Keratinocyte (primary cell): ENCODE measurements at regions not wholly inside any gene's neighbourhood (a gene's known extent, or its start where the extent isn't known, plus 50 kb on each side); places are given as distances from the start of the nearest gene placed in this dataset.

Experiments
- DNase-seq: peaks from one replicate; pipeline ENCODE4 v3.0.0-alpha.2; 2011; ENCODE audit warnings: low read depth, missing footprints, low spot score
- FAIRE-seq: peaks from 2 replicates; lab custom pipeline; 2011; peaks lifted over from hg19 to GRCh38; lab: Jason Lieb, UNC
- H2AFZ ChIP-seq: 2 replicates; pipeline ENCODE4 v1.6.0; 2012; ENCODE audit warnings: low read length, control low read depth, inconsistent platforms; ENCODE audit not compliant: control insufficient read depth
- H3K27ac ChIP-seq: 2 replicates; pipeline ENCODE4 v1.5.1; 2011; ENCODE audit warnings: low read length; ENCODE audit not compliant: control insufficient read depth, insufficient read depth
- H3K27me3 ChIP-seq: 3 replicates; pipeline ENCODE4 v1.6.0; 2011; ENCODE audit warnings: low read length; ENCODE audit not compliant: control insufficient read depth, insufficient read depth; ENCODE audit errors: extremely low read depth
- H3K36me3 ChIP-seq, 2 experiments: 2 replicates in 1 of 2; 3 replicates in 1 of 2; pipeline ENCODE4 v1.5.1; 2011; ENCODE audit warnings: low read length in 2 of 2, mild to moderate bottlenecking in 1 of 2; ENCODE audit not compliant: control insufficient read depth in 2 of 2, insufficient read depth in 2 of 2; ENCODE audit errors: extremely low read depth in 1 of 2
- H3K4me1 ChIP-seq: 3 replicates; pipeline ENCODE4 v1.5.1; 2011; ENCODE audit warnings: low read length; ENCODE audit not compliant: control insufficient read depth, insufficient read depth; ENCODE audit errors: extremely low read depth
- H3K4me2 ChIP-seq: 3 replicates; pipeline ENCODE4 v1.6.0; 2011; ENCODE audit warnings: low read depth, low read length; ENCODE audit not compliant: control insufficient read depth, insufficient read depth; ENCODE audit errors: extremely low read depth
- H3K4me3 ChIP-seq, 3 experiments: fragments of 200-600 bp in 1 of 3; sonication (generic) in 1 of 3; 2 replicates in 2 of 3; 3 replicates in 1 of 3; pipeline ENCODE4 v1.5.1; 2011 to 2016; ENCODE audit warnings: low read length in 3 of 3, mild to moderate bottlenecking in 3 of 3, control low read depth in 2 of 3, inconsistent platforms in 1 of 3, low read depth in 1 of 3, mixed read lengths in 1 of 3, mixed run types in 1 of 3, moderate library complexity in 1 of 3; ENCODE audit not compliant: control insufficient read depth in 2 of 3, insufficient read depth in 2 of 3; ENCODE audit errors: extremely low read depth in 1 of 3
- H3K79me2 ChIP-seq: 2 replicates; pipeline ENCODE4 v1.6.0; 2012; ENCODE audit warnings: low read length; ENCODE audit not compliant: control insufficient read depth, insufficient read depth
- H3K9ac ChIP-seq: 3 replicates; pipeline ENCODE4 v1.6.0; 2011; ENCODE audit warnings: low read length; ENCODE audit not compliant: control insufficient read depth, insufficient read depth; ENCODE audit errors: extremely low read depth
- H3K9me1 ChIP-seq: 3 replicates; pipeline ENCODE4 v1.6.0; 2011; ENCODE audit warnings: low read length; ENCODE audit not compliant: control insufficient read depth, insufficient read depth; ENCODE audit errors: extremely low read depth
- H3K9me3 ChIP-seq: 2 replicates; pipeline ENCODE4 v1.5.1; 2012; ENCODE audit warnings: low read depth, low read length; ENCODE audit not compliant: control insufficient read depth
- H4K20me1 ChIP-seq: 3 replicates; pipeline ENCODE4 v1.6.0; 2011; ENCODE audit warnings: low read length; ENCODE audit not compliant: control insufficient read depth, insufficient read depth; ENCODE audit errors: extremely low read depth
- EZH2 ChIP-seq: IDR thresholded peaks from one replicate; pipeline ENCODE4 v1.6.1; 2012; ENCODE audit warnings: inconsistent platforms, mild to moderate bottlenecking, low read length, moderate library complexity
- dilution Hi-C: fragments of 300-500 bp; cut with MboI; formaldehyde crosslinking; loops from one replicate; pipeline ENCODE4 v1.7.0; 2020; ENCODE audit warnings: low sequenced_read_pairs; ENCODE audit not compliant: extremely low pct_ligation_motif_present
- TF ChIP-seq, protein P1 (sequence below), 3 experiments: IDR thresholded peaks in 1 of 3; conservative IDR thresholded peaks in 1 of 3; optimal IDR thresholded peaks in 1 of 3; 2 replicates in 2 of 3; 3 replicates in 1 of 3; pipeline versions ENCODE3 to v1.5.1; 2011; ENCODE audit warnings: low read length in 3 of 3, mild to moderate bottlenecking in 3 of 3, moderate library complexity in 2 of 3, control low read depth in 1 of 3, inconsistent platforms in 1 of 3; ENCODE audit not compliant: insufficient read depth in 2 of 3; ENCODE audit errors: extremely low read depth in 1 of 3

DNA sequence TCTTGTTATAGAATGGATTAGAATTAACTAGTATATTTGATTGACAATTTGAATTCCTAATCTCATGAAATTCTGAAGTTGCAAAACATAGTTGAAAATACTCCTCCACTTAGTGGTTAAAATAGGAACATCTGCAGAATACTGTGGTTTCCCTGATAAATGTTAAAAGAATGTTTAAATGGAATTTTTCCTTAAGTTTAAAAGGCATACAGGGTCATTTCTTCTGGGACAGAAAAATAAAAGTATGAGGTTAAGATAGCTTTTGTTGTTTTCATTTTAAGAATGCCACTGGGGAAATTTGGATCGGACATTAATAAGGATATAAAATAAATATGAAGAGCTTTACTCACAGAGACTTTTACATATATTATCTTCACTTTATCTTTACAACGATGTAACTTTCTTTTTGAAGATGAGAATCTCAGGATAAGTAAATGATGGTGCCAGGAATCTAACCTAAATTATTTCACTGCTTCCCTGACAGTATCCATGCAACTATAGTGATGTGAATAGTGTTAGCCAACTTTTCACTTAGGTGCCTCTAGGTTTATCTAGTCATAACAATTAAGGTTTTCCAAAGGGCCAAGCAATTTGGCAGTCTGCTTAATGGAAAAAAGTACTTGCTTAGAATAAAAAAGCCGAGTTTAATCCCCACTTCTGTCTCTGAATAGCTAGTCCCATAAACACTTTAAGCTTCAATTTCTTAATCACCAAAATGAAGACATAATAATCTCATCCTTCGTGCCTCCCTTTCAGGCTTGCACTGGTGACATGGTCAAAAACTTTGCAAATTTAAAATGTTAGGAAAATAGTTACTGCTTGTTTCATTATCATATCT, 151.8 kb upstream of the STK17B start:
- Histone ChIP-seq H3K27me3 (no peaks in the 10 kb centered on the region), H3K9ac (no peak overlapping the region), H3K79me2 (no peaks in the 10 kb centered on the region), H3K36me3 (no peaks in the 10 kb centered on the region), H3K4me3 (no peak overlapping the region), H2AFZ (no peak overlapping the region), H4K20me1 (no peaks in the 10 kb centered on the region), H3K4me1 (no peaks in the 10 kb centered on the region), H3K9me3 (no peaks in the 10 kb centered on the region), H3K9me1 (no peaks in the 10 kb centered on the region), H3K4me2 (no peak overlapping the region), H3K27ac (no peak overlapping the region)
- no peak for TF ChIP-seq EZH2
- TF ChIP-seq, protein P1, sequence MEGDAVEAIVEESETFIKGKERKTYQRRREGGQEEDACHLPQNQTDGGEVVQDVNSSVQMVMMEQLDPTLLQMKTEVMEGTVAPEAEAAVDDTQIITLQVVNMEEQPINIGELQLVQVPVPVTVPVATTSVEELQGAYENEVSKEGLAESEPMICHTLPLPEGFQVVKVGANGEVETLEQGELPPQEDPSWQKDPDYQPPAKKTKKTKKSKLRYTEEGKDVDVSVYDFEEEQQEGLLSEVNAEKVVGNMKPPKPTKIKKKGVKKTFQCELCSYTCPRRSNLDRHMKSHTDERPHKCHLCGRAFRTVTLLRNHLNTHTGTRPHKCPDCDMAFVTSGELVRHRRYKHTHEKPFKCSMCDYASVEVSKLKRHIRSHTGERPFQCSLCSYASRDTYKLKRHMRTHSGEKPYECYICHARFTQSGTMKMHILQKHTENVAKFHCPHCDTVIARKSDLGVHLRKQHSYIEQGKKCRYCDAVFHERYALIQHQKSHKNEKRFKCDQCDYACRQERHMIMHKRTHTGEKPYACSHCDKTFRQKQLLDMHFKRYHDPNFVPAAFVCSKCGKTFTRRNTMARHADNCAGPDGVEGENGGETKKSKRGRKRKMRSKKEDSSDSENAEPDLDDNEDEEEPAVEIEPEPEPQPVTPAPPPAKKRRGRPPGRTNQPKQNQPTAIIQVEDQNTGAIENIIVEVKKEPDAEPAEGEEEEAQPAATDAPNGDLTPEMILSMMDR (optimal IDR thresholded peaks at IDR 0.05 in 1 of 3, IDR thresholded peaks at IDR 0.05 in 1 of 3, conservative IDR thresholded peaks at IDR 0.05 in 1 of 3; ENCODE audit: extremely low read depth in 1 of 3, insufficient read depth in 2 of 3, low read length in 3 of 3), result no peak
- dilution Hi-C loops, result no loop called here
- FAIRE-seq (no peak), DNase-seq (no peak)

DNA sequence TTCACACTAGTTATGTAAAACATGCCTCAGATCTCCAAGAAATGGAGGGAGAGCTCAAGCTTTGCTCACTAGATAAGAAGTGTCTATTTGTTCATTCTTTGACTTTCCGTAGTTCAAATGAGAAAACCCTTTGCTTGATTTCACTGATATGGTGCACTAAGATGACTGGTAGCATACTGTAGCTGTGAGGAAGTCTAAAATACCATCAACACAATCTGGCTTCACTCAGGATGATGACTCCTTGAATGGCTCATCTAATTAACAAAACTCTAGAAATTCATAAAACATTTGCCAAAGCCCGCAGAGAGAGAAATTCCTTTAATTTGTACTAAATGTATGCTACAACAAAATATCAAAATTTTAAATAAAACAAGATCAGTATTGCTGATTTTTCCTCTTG, 152.8 kb upstream of the STK17B start:
- H3K4me1 ChIP-seq, result no peaks in the 10 kb centered on the region
- no peaks in the 10 kb centered on the region for H3K27me3 ChIP-seq
- H4K20me1 ChIP-seq, result no peaks in the 10 kb centered on the region
- dilution Hi-C loops, result no loop called here
- H3K9me1 ChIP-seq, result no peaks in the 10 kb centered on the region
- H3K9ac ChIP-seq, result no peak overlapping the region
- H3K9me3 ChIP-seq, result no peaks in the 10 kb centered on the region
- DNase-seq, result no peak
- H3K4me3 ChIP-seq, result no peak overlapping the region
- no peak overlapping the region for H3K4me2 ChIP-seq
- FAIRE-seq, result no peak
- no peak overlapping the region for H3K27ac ChIP-seq
- H3K79me2 ChIP-seq, result no peaks in the 10 kb centered on the region
- no peaks in the 10 kb centered on the region for H3K36me3 ChIP-seq
- H2AFZ ChIP-seq, result no peak overlapping the region
- TF ChIP-seq, protein P1 (optimal IDR thresholded peaks at IDR 0.05 in 1 of 3, IDR thresholded peaks at IDR 0.05 in 1 of 3, conservative IDR thresholded peaks at IDR 0.05 in 1 of 3; ENCODE audit: extremely low read depth in 1 of 3, insufficient read depth in 2 of 3, low read length in 3 of 3), result no peak
- TF ChIP-seq EZH2, result no peak
